PFSK-1 (cell line): ENCODE measurements at regions not wholly inside any gene's neighbourhood (a gene's known extent, or its start where the extent isn't known, plus 50 kb on each side); places are given as distances from the start of the nearest gene placed in this dataset.

Source experiments
- FOXP2 ChIP-seq: optimal IDR thresholded peaks from 2 replicates; pipeline ENCODE3; 2011; ENCODE audit warnings: borderline replicate concordance, control low read depth, inconsistent platforms; ENCODE audit not compliant: insufficient read depth; ENCODE audit errors: extremely low read length, extremely low read depth
- POLR2AphosphoS5 ChIP-seq: IDR thresholded peaks from 2 replicates; pipeline ENCODE4 v1.6.1; 2012; ENCODE audit warnings: low read depth, mild to moderate bottlenecking, control low read depth, low read length, moderate library complexity
- SIN3A ChIP-seq: IDR thresholded peaks from 2 replicates; pipeline ENCODE4 v1.6.1; 2012; ENCODE audit warnings: mild to moderate bottlenecking, low read length, moderate library complexity, borderline replicate concordance; ENCODE audit not compliant: insufficient read depth
- TAF1 ChIP-seq: IDR thresholded peaks from 2 replicates; pipeline ENCODE4 v1.6.1; 2012; ENCODE audit warnings: low read length, control low read depth, borderline replicate concordance; ENCODE audit not compliant: insufficient read depth
- TF ChIP-seq, protein P1 (sequence below), 2 experiments: IDR thresholded peaks; 2 replicates each; pipeline versions ENCODE4 v1.6.1 to v1.8.0; 2011 to 2012; ENCODE audit warnings: low read depth in 2 of 2, low read length in 2 of 2, control low read depth in 1 of 2, inconsistent platforms in 1 of 2, mild to moderate bottlenecking in 1 of 2, moderate library complexity in 1 of 2; ENCODE audit not compliant: insufficient read depth in 1 of 2

GRCh38 chr22:49602481-49602880 is 225.2 kb downstream of the BRD1 start:
- TF ChIP-seq TAF1 (no peak), POLR2AphosphoS5 (no peak), SIN3A (no peak), FOXP2 (no peak)
- TF ChIP-seq, protein P1, sequence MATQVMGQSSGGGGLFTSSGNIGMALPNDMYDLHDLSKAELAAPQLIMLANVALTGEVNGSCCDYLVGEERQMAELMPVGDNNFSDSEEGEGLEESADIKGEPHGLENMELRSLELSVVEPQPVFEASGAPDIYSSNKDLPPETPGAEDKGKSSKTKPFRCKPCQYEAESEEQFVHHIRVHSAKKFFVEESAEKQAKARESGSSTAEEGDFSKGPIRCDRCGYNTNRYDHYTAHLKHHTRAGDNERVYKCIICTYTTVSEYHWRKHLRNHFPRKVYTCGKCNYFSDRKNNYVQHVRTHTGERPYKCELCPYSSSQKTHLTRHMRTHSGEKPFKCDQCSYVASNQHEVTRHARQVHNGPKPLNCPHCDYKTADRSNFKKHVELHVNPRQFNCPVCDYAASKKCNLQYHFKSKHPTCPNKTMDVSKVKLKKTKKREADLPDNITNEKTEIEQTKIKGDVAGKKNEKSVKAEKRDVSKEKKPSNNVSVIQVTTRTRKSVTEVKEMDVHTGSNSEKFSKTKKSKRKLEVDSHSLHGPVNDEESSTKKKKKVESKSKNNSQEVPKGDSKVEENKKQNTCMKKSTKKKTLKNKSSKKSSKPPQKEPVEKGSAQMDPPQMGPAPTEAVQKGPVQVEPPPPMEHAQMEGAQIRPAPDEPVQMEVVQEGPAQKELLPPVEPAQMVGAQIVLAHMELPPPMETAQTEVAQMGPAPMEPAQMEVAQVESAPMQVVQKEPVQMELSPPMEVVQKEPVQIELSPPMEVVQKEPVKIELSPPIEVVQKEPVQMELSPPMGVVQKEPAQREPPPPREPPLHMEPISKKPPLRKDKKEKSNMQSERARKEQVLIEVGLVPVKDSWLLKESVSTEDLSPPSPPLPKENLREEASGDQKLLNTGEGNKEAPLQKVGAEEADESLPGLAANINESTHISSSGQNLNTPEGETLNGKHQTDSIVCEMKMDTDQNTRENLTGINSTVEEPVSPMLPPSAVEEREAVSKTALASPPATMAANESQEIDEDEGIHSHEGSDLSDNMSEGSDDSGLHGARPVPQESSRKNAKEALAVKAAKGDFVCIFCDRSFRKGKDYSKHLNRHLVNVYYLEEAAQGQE (IDR thresholded peaks at IDR 0.05; ENCODE audit: insufficient read depth in 1 of 2, low read depth in 2 of 2, low read length in 2 of 2), result no peak
